ENCODE measurements at regions not wholly inside any gene's neighbourhood (a gene's known extent, or its start where the extent isn't known, plus 50 kb on each side); places are given as distances from the start of the nearest gene placed in this dataset.

DNA sequence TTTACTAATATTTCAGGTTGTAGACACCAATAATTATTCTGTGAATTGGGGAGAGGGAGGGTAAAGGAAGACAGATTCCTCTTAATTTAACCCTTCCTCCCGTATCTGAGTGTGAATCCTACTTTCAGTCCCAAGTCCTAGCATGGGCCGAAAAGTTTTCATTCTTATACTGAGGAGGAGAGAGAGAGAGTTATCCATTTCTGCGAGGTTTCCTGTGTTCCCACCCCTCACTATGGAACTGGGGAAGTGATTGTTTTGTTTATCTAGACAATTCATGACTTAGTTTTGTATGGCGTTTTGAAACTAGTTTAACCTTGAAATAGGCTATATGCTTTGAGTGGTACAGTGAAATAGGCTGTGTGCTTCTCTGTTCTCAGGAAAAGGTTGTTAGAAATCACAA is 134.0 kb upstream of the DPYD start:
- no peaks in the 10 kb centered on the region for H3K9me2 ChIP-seq (replicated peaks; ENCODE audit: control insufficient read depth, low read length)
- no peaks in the 10 kb centered on the region for H3K9me3 ChIP-seq (ENCODE audit: control insufficient read depth, insufficient read depth, low read length)
- no peak overlapping the region for H3K4me2 ChIP-seq (ENCODE audit: low read length)
- no peak overlapping the region for H3K4me3 ChIP-seq (ENCODE audit: low read length)
- H3K27ac ChIP-seq (ENCODE audit: low read depth, low read length), result no peak overlapping the region
- H4K20me1 ChIP-seq (ENCODE audit: control insufficient read depth, insufficient read depth, low read depth, low read length), result no peaks in the 10 kb centered on the region
- no peaks in the 10 kb centered on the region for H3K4me1 ChIP-seq (ENCODE audit: control insufficient read depth, low read length)
- H3F3A ChIP-seq (ENCODE audit: control insufficient read depth, insufficient read depth), result no peaks in the 10 kb centered on the region
- no peaks in the 10 kb centered on the region for H3K36me3 ChIP-seq (ENCODE audit: control insufficient read depth, low read length)
- H3K27me3 ChIP-seq (ENCODE audit: control insufficient read depth, low read length), result peaks cover 8% of the 10 kb centered on the region
- TF ChIP-seq, protein P1, sequence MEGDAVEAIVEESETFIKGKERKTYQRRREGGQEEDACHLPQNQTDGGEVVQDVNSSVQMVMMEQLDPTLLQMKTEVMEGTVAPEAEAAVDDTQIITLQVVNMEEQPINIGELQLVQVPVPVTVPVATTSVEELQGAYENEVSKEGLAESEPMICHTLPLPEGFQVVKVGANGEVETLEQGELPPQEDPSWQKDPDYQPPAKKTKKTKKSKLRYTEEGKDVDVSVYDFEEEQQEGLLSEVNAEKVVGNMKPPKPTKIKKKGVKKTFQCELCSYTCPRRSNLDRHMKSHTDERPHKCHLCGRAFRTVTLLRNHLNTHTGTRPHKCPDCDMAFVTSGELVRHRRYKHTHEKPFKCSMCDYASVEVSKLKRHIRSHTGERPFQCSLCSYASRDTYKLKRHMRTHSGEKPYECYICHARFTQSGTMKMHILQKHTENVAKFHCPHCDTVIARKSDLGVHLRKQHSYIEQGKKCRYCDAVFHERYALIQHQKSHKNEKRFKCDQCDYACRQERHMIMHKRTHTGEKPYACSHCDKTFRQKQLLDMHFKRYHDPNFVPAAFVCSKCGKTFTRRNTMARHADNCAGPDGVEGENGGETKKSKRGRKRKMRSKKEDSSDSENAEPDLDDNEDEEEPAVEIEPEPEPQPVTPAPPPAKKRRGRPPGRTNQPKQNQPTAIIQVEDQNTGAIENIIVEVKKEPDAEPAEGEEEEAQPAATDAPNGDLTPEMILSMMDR (IDR thresholded peaks at IDR 0.05; ENCODE audit: low read depth, low read length, poor library complexity, severe bottlenecking), result no peak
- H3K79me2 ChIP-seq (ENCODE audit: control insufficient read depth, low read length), result no peaks in the 10 kb centered on the region

DNA sequence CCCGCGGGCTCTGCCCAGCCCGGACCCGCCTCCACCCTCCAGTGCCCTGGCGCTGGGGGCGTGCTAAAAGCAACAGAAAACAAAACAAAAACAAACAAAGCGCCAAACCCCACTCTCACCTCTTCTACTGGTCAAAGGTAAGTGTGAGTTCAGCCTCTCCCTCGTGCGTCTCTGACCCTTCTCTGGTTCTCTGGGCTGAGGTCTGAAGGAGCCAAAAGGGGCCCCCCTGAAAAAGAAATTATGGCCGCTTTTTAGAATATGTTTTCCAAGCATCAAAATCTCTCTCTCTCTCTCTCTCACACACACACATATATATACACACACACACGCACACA is 133.5 kb upstream of the DPYD start:
- TF ChIP-seq EZH2phosphoT487 (IDR thresholded peaks at IDR 0.05; ENCODE audit: borderline replicate concordance, low read length), result no peak
- TF ChIP-seq, protein P1 (IDR thresholded peaks at IDR 0.05; ENCODE audit: low read depth, low read length, poor library complexity, severe bottlenecking), result no peak
- Histone ChIP-seq H3K4me3 (ENCODE audit: low read length) (no peak overlapping the region), H3F3A (ENCODE audit: control insufficient read depth, insufficient read depth) (no peaks in the 10 kb centered on the region), H3K36me3 (ENCODE audit: control insufficient read depth, low read length) (no peaks in the 10 kb centered on the region), H3K9me2 (replicated peaks; ENCODE audit: control insufficient read depth, low read length) (no peaks in the 10 kb centered on the region), H3K79me2 (ENCODE audit: control insufficient read depth, low read length) (no peaks in the 10 kb centered on the region), H3K9me3 (ENCODE audit: control insufficient read depth, insufficient read depth, low read length) (no peaks in the 10 kb centered on the region), H3K27ac (ENCODE audit: low read depth, low read length) (no peak overlapping the region), H4K20me1 (ENCODE audit: control insufficient read depth, insufficient read depth, low read depth, low read length) (no peaks in the 10 kb centered on the region), H3K27me3 (ENCODE audit: control insufficient read depth, low read length) (peaks cover 13% of the 10 kb centered on the region), H3K4me1 (ENCODE audit: control insufficient read depth, low read length) (no peaks in the 10 kb centered on the region), H3K4me2 (ENCODE audit: low read length) (peak overlapping the region; percentile 1; the same call in 1 of the 2 replicates)

DNA sequence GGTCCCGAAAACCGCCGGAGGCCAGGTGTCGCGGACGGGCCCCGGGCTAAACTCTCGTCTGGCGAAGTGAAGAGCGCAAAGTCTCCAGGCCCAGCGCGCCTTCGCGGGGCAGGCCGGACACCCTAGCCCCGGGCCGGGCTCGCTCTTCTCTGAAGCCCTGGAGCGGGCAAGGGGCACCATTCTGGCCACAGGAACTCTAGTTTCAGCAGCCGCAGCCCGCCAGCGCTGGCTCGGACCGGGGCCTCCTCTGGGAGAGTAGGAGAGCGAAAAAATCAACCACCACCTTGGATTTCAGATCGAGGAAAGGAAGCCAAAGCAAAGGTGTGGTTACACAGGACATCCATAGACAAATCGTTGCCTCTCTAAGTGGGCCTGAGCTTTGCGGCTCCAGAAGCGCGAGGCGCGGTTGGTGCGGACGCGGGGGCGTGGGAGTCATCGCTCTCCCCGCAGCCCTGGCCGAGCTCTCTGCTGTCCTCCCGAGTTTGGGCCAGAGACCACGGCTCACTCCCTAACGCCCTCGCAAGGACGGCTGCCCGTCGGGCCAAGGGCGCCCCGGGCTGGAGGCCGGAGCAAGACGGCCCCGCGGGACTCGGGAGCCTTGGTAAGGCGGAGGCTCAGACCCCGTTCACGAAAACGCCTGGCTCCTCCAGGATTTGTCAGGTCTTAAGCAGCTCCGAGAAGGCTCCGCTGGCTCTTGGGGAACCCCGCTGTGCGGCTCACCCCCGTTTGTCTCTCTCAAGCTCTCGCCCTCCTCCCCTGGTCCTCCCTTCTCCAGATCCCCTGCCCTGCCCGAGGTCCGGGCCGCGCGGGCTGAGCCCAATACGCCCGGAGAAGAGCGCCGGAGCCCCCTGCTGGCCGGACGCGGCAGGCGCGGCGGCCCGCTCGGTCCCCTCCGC is 132.9 kb upstream of the DPYD start:
- Histone ChIP-seq H3K27ac (ENCODE audit: low read depth, low read length) (no peak overlapping the region), H3K4me1 (ENCODE audit: control insufficient read depth, low read length) (no peaks in the 10 kb centered on the region), H3K4me3 (ENCODE audit: low read length) (no peak overlapping the region), H3K36me3 (ENCODE audit: control insufficient read depth, low read length) (no peaks in the 10 kb centered on the region), H3K4me2 (ENCODE audit: low read length) (peak overlapping the region; percentile 1; the same call in 1 of the 2 replicates), H3K9me2 (replicated peaks; ENCODE audit: control insufficient read depth, low read length) (no peaks in the 10 kb centered on the region), H3K9me3 (ENCODE audit: control insufficient read depth, insufficient read depth, low read length) (no peaks in the 10 kb centered on the region), H3K79me2 (ENCODE audit: control insufficient read depth, low read length) (no peaks in the 10 kb centered on the region), H3F3A (ENCODE audit: control insufficient read depth, insufficient read depth) (no peaks in the 10 kb centered on the region), H4K20me1 (ENCODE audit: control insufficient read depth, insufficient read depth, low read depth, low read length) (no peaks in the 10 kb centered on the region), H3K27me3 (ENCODE audit: control insufficient read depth, low read length) (peaks cover 18% of the 10 kb centered on the region)
- TF ChIP-seq, protein P1 (IDR thresholded peaks at IDR 0.05; ENCODE audit: low read depth, low read length, poor library complexity, severe bottlenecking), result peak; percentile 80
- no peak for TF ChIP-seq EZH2phosphoT487 (IDR thresholded peaks at IDR 0.05; ENCODE audit: borderline replicate concordance, low read length)

All from DOHH2 (cell line).